Kidney (tissue), 13 donors: ENCODE measurements at regions not wholly inside any gene's neighbourhood (a gene's known extent, or its start where the extent isn't known, plus 50 kb on each side); places are given as distances from the start of the nearest gene placed in this dataset.

Source experiments
- DNase-seq, 5 donors: peaks; one replicate each; pipeline ENCODE4 v3.0.0-alpha.2; 2013 to 2020
- FAIRE-seq: peaks from 2 replicates; lab custom pipeline; 2012; peaks lifted over from hg19 to GRCh38; lab: Jason Lieb, UNC
- H3K27ac ChIP-seq, 2 donors: one replicate each; pipeline ENCODE4 v1.7.0; 2013; ENCODE audit warnings: low read depth in 2 of 2, low read length in 2 of 2, inconsistent platforms in 1 of 2
- H3K27me3 ChIP-seq: one replicate; pipeline ENCODE4 v1.7.1; 2013; ENCODE audit warnings: low read length, inconsistent platforms; ENCODE audit not compliant: control insufficient read depth, insufficient read depth
- H3K36me3 ChIP-seq, 3 donors: one replicate each; pipeline versions ENCODE4 v1.7.0 to v1.7.1; 2013; ENCODE audit warnings: low read length in 3 of 3, control low read depth in 1 of 3, inconsistent platforms in 1 of 3; ENCODE audit not compliant: insufficient read depth in 3 of 3, control insufficient read depth in 2 of 3
- H3K4me1 ChIP-seq, 3 donors: one replicate each; pipeline versions ENCODE4 v1.7.0 to v1.7.1; 2013; ENCODE audit warnings: low read length in 3 of 3, inconsistent platforms in 1 of 3, low read depth in 1 of 3; ENCODE audit not compliant: control insufficient read depth in 2 of 3, insufficient read depth in 2 of 3
- H3K4me3 ChIP-seq, 3 donors: one replicate each; pipeline versions ENCODE4 v1.7.0 to v1.8.1; 2013; ENCODE audit warnings: low read length in 3 of 3, control low read depth in 1 of 3, inconsistent platforms in 1 of 3
- H3K9ac ChIP-seq, 3 donors: one replicate each; pipeline versions ENCODE4 v1.7.0 to v1.7.1; 2013; ENCODE audit warnings: low read length in 3 of 3, control low read depth in 1 of 3, inconsistent platforms in 1 of 3
- H3K9me3 ChIP-seq, 3 donors: one replicate each; pipeline versions ENCODE4 v1.7.0 to v1.7.1; 2013; ENCODE audit warnings: low read length in 3 of 3, control low read depth in 1 of 3, inconsistent platforms in 1 of 3; ENCODE audit not compliant: control insufficient read depth in 2 of 3, insufficient read depth in 1 of 3
- CTCF ChIP-seq: IDR thresholded peaks from 3 replicates; pipeline ENCODE4 v1.5.1; 2012; ENCODE audit warnings: mild to moderate bottlenecking, moderate library complexity, borderline replicate concordance; ENCODE audit not compliant: insufficient read depth; ENCODE audit errors: extremely low read depth
- intact Hi-C: fragments of 100-400 bp; cut with DNase I; formaldehyde crosslinking; loops from one replicate; pipeline ENCODE4 v1.11.1; 2022
- donor health status: control.
- donor health status: control.
- donor health status: control.
- donor health status: control.
- donor health status: control.
- donor health status: DM: yes; HTN: yes; CAD: no.
- donor health status: Normal renal cell carcinoma (clear cell type).

GRCh38 chr10:76615049-76615448 is 1022.6 kb downstream of the KCNMA1 start:
- intact Hi-C loops: no loop called here
- no peak for FAIRE-seq
- Histone ChIP-seq H3K27me3 (no peaks in the 10 kb centered on the region), H3K9me3 (peaks cover 0 to 3% (median 0%) of the 10 kb centered on the region in 3 donors), H3K4me3 (no peak overlapping the region), H3K36me3 (no peaks in the 10 kb centered on the region), H3K9ac (no peak overlapping the region), H3K27ac (no peak overlapping the region), H3K4me1 (no peaks in the 10 kb centered on the region)
- DNase-seq: no peak
- no peak for TF ChIP-seq CTCF
